K562 (cell line): ENCODE measurements at regions not wholly inside any gene's neighbourhood (a gene's known extent, or its start where the extent isn't known, plus 50 kb on each side); places are given as distances from the start of the nearest gene placed in this dataset.

Source experiments
- ARNT ChIP-seq, 2 experiments: fragments of 450-650 bp; IDR thresholded peaks; 2 replicates each; pipeline ENCODE4 v1.6.1; 2016; ENCODE audit warnings: mild to moderate bottlenecking in 1 of 2
- CBX3 ChIP-seq, 2 experiments: IDR thresholded peaks; 1 replicate in 1 of 2; 2 replicates in 1 of 2; pipeline ENCODE4 v1.6.1; 2012; ENCODE audit warnings: inconsistent platforms in 2 of 2, low read length in 2 of 2, borderline replicate concordance in 1 of 2, control low read depth in 1 of 2
- CXXC5 ChIP-seq: fragments of 250-450 bp; sonication (Bioruptor Pico); IDR thresholded peaks from 2 replicates; pipeline ENCODE4 v1.8.0; 2022; ENCODE audit warnings: inconsistent platforms, mild to moderate bottlenecking, moderate library complexity
- GABPA ChIP-seq: fragments of 200-800 bp; sonication (Bioruptor generic); conservative IDR thresholded peaks from 2 replicates; pipeline ENCODE4 v1.6.1; 2016; ENCODE audit warnings: low read depth, missing genetic modification characterization, missing compliant biosample characterization
- POLR2AphosphoS5 ChIP-seq: IDR thresholded peaks from 2 replicates; pipeline ENCODE4 v1.6.1; 2011; ENCODE audit warnings: mild to moderate bottlenecking, low read depth, low read length, moderate library complexity; ENCODE audit not compliant: control insufficient read depth, insufficient read depth
- TAF1 ChIP-seq: IDR thresholded peaks from 2 replicates; pipeline ENCODE4 v1.6.1; 2011; ENCODE audit warnings: mild to moderate bottlenecking, low read length, moderate library complexity; ENCODE audit not compliant: insufficient read depth, control insufficient read depth, severe bottlenecking; ENCODE audit errors: extremely low read depth
- ZNF263 ChIP-seq: sonication (generic); formaldehyde crosslinking; IDR thresholded peaks from 2 replicates; pipeline ENCODE4 v1.8.0; 2022; ENCODE audit warnings: mild to moderate bottlenecking, missing genetic modification reagents, borderline replicate concordance
- TF ChIP-seq, protein P1 (sequence below): IDR thresholded peaks from 2 replicates; pipeline ENCODE4 v1.6.1; 2012; ENCODE audit warnings: low read depth, low read length, improper control_type of control experiment, borderline replicate concordance
- TF ChIP-seq, protein P2 (sequence below): fragments of 200-800 bp; sonication (Bioruptor generic); IDR thresholded peaks from 2 replicates; pipeline ENCODE4 v1.6.1; 2017; ENCODE audit warnings: missing genetic modification characterization, missing compliant biosample characterization
- TF ChIP-seq, protein P3 (sequence below): sonication (generic); formaldehyde crosslinking; IDR thresholded peaks from 2 replicates; pipeline ENCODE4 v1.8.0; 2022; ENCODE audit warnings: mild to moderate bottlenecking, missing genetic modification reagents, borderline replicate concordance
- TF ChIP-seq, protein P4 (sequence below): IDR thresholded peaks from 2 replicates; pipeline ENCODE4 v1.6.1; 2014; ENCODE audit warnings: antibody characterized with exemption
- TF ChIP-seq, protein P5 (sequence below), 2 experiments: fragments of 450-650 bp in 1 of 2; sonication (generic) in 1 of 2; formaldehyde crosslinking in 1 of 2; IDR thresholded peaks in 1 of 2; conservative IDR thresholded peaks in 1 of 2; 2 replicates each; pipeline versions ENCODE4 v1.6.1 to v1.8.1; 2016 to 2023; ENCODE audit warnings: mild to moderate bottlenecking in 2 of 2, moderate library complexity in 2 of 2, inconsistent platforms in 1 of 2, missing genetic modification reagents in 1 of 2

DNA sequence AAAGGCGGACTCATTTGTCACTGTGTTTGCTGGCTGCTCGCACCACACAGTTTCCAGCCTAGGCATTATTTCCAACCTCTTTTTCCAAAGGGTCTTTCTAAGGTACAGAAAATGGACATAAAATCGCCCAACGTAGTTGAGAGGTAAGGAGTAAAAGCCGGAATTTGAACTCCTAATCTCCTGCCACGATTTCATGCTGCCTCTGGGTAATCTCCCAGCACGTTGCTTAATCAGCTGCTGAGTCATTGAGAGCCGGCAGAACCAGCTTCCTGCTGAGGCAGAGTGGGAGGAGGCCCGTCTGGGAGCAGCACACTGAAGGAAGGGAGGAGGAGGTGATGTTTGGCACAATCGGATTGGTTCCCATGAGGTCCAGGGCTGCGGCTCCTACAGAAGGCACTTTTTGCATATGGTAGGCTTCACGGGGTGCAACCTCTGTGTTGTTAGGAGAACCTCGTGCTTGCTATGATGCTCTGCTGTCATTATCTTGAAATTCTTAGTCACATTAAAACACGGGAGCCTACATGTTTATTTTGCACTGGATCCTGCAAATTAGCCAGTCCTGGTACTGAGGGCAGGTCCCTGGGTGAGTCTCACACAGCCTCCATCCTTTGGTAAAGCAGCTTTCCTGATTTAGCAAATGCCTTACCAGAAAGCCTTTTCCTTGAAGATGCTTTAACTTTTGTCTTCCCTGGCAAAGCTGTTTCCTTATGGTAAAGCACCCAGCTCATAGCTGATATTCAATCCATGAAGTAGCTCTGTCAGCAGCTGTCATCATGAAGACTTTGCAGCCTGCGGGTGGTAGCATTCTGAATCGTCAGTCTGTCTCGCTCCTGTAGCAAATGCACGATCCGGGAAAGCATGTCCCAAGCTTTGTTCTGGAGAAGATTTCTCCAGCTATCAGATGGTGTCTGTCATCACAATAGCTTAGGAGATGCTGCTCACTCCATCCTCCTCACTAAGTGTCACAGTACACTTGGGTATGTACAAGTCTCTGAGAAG is 191.6 kb upstream of the MSX2 start (continued):
- TF ChIP-seq, protein P1, sequence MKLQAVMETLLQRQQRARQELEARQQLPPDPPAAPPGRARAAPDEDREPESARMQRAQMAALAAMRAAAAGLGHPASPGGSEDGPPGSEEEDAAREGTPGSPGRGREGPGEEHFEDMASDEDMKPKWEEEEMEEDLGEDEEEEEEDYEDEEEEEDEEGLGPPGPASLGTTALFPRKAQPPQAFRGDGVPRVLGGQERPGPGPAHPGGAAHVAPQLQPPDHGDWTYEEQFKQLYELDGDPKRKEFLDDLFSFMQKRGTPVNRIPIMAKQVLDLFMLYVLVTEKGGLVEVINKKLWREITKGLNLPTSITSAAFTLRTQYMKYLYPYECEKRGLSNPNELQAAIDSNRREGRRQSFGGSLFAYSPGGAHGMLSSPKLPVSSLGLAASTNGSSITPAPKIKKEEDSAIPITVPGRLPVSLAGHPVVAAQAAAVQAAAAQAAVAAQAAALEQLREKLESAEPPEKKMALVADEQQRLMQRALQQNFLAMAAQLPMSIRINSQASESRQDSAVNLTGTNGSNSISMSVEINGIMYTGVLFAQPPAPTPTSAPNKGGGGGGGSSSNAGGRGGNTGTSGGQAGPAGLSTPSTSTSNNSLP, result peak; percentile 74; the same call in 1 of the 2 replicates
- TF ChIP-seq, protein P2, sequence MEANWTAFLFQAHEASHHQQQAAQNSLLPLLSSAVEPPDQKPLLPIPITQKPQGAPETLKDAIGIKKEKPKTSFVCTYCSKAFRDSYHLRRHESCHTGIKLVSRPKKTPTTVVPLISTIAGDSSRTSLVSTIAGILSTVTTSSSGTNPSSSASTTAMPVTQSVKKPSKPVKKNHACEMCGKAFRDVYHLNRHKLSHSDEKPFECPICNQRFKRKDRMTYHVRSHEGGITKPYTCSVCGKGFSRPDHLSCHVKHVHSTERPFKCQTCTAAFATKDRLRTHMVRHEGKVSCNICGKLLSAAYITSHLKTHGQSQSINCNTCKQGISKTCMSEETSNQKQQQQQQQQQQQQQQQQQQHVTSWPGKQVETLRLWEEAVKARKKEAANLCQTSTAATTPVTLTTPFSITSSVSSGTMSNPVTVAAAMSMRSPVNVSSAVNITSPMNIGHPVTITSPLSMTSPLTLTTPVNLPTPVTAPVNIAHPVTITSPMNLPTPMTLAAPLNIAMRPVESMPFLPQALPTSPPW, result peak; percentile 40; the same call in 1 of the 2 replicates
- TF ChIP-seq TAF1 (no peak), ZNF263 (peak; percentile 49; the same call in 1 of the 2 replicates), CXXC5 (CRISPR knock-in tag) (peak; percentile 65), CBX3 (IDR thresholded peaks at IDR 0.05; ENCODE audit: borderline replicate concordance in 1 of 2, low read length in 2 of 2) (peak in 1 of 2 experiments; percentile 88; a peak in 1 of 3 replicates), GABPA (tag) (peak; percentile 58; the same call in 1 of the 2 replicates), ARNT (IDR thresholded peaks at IDR 0.05) (0 out of 4 replicates have a peak, but pooled peaks of 1 of the 2 experiments have one; percentile 75), POLR2AphosphoS5 (peak; percentile 31; the same call in 1 of the 2 replicates)
- TF ChIP-seq, protein P3, sequence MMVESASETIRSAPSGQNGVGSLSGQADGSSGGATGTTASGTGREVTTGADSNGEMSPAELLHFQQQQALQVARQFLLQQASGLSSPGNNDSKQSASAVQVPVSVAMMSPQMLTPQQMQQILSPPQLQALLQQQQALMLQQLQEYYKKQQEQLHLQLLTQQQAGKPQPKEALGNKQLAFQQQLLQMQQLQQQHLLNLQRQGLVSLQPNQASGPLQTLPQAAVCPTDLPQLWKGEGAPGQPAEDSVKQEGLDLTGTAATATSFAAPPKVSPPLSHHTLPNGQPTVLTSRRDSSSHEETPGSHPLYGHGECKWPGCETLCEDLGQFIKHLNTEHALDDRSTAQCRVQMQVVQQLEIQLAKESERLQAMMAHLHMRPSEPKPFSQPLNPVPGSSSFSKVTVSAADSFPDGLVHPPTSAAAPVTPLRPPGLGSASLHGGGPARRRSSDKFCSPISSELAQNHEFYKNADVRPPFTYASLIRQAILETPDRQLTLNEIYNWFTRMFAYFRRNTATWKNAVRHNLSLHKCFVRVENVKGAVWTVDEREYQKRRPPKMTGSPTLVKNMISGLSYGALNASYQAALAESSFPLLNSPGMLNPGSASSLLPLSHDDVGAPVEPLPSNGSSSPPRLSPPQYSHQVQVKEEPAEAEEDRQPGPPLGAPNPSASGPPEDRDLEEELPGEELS (CRISPR knock-in tag), result no peak
- TF ChIP-seq, protein P4, sequence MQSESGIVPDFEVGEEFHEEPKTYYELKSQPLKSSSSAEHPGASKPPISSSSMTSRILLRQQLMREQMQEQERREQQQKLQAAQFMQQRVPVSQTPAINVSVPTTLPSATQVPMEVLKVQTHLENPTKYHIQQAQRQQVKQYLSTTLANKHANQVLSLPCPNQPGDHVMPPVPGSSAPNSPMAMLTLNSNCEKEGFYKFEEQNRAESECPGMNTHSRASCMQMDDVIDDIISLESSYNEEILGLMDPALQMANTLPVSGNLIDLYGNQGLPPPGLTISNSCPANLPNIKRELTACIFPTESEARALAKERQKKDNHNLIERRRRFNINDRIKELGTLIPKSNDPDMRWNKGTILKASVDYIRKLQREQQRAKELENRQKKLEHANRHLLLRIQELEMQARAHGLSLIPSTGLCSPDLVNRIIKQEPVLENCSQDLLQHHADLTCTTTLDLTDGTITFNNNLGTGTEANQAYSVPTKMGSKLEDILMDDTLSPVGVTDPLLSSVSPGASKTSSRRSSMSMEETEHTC, result no peak
- TF ChIP-seq, protein P5, sequence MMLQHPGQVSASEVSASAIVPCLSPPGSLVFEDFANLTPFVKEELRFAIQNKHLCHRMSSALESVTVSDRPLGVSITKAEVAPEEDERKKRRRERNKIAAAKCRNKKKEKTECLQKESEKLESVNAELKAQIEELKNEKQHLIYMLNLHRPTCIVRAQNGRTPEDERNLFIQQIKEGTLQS (IDR thresholded peaks at IDR 0.05), result peak; percentile 88
- TF ChIP-seq, protein P5 (CRISPR knock-in tag; conservative IDR thresholded peaks at IDR 0.05), result 0 out of 2 replicates have a peak, but pooled peaks have one; percentile 26
